ENCODE measurements at regions not wholly inside any gene's neighbourhood (a gene's known extent, or its start where the extent isn't known, plus 50 kb on each side); places are given as distances from the start of the nearest gene placed in this dataset.
"Not testable (repeated sequence)": the region's sequence is repeated elsewhere in the genome, so short reads cannot be mapped to it uniquely, and the experiment has no call there.

GRCh38 chr12:8396225-8397071 is 59.3 kb upstream of the CLEC6A start:
- TF ChIP-seq POLR2A (IDR thresholded peaks at IDR 0.05; ENCODE audit: low read depth, low read length); EZH2 (IDR thresholded peaks at IDR 0.05; ENCODE audit: borderline replicate concordance, low read depth, low read length, severe bottlenecking); GATA2 (IDR thresholded peaks at IDR 0.05; ENCODE audit: insufficient read depth, insufficient read length, low read depth, low read length); FOS (IDR thresholded peaks at IDR 0.05; ENCODE audit: borderline replicate concordance, insufficient read depth, low read length); POLR2AphosphoS5 (IDR thresholded peaks at IDR 0.05; ENCODE audit: insufficient read depth, low read depth, low read length): not testable (repeated sequence)
- TF ChIP-seq CTCF (IDR thresholded peaks at IDR 0.05; ENCODE audit: extremely low read depth in 1 of 2, insufficient read depth in 1 of 2, low read depth in 1 of 2, low read length in 2 of 2): peak; percentile 44 to 50

All from endothelial cell of umbilical vein (primary cell).